Astrocyte (in vitro differentiated cells and primary cell): ENCODE measurements at regions not wholly inside any gene's neighbourhood (a gene's known extent, or its start where the extent isn't known, plus 50 kb on each side); places are given as distances from the start of the nearest gene placed in this dataset.

ENCODE experiments used
- DNase-seq: peaks from one replicate; pipeline ENCODE4 v3.0.0-alpha.2; 2010; ENCODE audit warnings: low read depth
- FAIRE-seq: peaks from 2 replicates; lab custom pipeline; 2011; peaks lifted over from hg19 to GRCh38; lab: Jason Lieb, UNC
- H2AFZ ChIP-seq: 2 replicates; pipeline ENCODE4 v1.6.0; 2012; ENCODE audit warnings: low read depth, low read length, inconsistent platforms
- H3K27ac ChIP-seq: 2 replicates; pipeline ENCODE4 v1.5.1; 2011; ENCODE audit warnings: low read depth, low read length, inconsistent platforms
- H3K27me3 ChIP-seq: 2 replicates; pipeline ENCODE4 v1.6.0; 2011; ENCODE audit warnings: low read length, inconsistent platforms; ENCODE audit not compliant: insufficient read depth
- H3K36me3 ChIP-seq: 2 replicates; pipeline ENCODE4 v1.5.1; 2011; ENCODE audit warnings: low read length, inconsistent platforms; ENCODE audit not compliant: insufficient read depth
- H3K4me1 ChIP-seq: 2 replicates; pipeline ENCODE4 v1.5.1; 2011; ENCODE audit warnings: low read length, inconsistent platforms; ENCODE audit not compliant: insufficient read depth
- H3K4me2 ChIP-seq: 2 replicates; pipeline ENCODE4 v1.6.0; 2012; ENCODE audit warnings: low read length, inconsistent platforms
- H3K4me3 ChIP-seq: 2 replicates; pipeline ENCODE4 v1.5.1; 2011; ENCODE audit warnings: low read depth, mild to moderate bottlenecking, low read length, inconsistent platforms; ENCODE audit not compliant: insufficient read depth
- H3K79me2 ChIP-seq: 2 replicates; pipeline ENCODE4 v1.6.0; 2012; ENCODE audit warnings: mild to moderate bottlenecking, low read length, inconsistent platforms; ENCODE audit not compliant: insufficient read depth
- H3K9ac ChIP-seq: 2 replicates; pipeline ENCODE4 v1.6.0; 2012; ENCODE audit warnings: mild to moderate bottlenecking, low read length, inconsistent platforms
- H3K9me3 ChIP-seq: 2 replicates; pipeline ENCODE4 v1.5.1; 2012; ENCODE audit warnings: low read depth, mild to moderate bottlenecking, low read length, inconsistent platforms; ENCODE audit not compliant: insufficient read depth
- H4K20me1 ChIP-seq: 2 replicates; pipeline ENCODE4 v1.6.0; 2012; ENCODE audit warnings: low read length, inconsistent platforms; ENCODE audit not compliant: insufficient read depth
- H3K27ac Mint-ChIP-seq: one replicate; pipeline ENCODE4 v1.8.0; 2021; ENCODE audit warnings: mild to moderate bottlenecking, mixed read lengths; ENCODE audit not compliant: unreplicated experiment
- H3K27me3 Mint-ChIP-seq: one replicate; pipeline ENCODE4 v1.8.0; 2021; ENCODE audit warnings: low read depth, mixed read lengths; ENCODE audit not compliant: unreplicated experiment
- H3K36me3 Mint-ChIP-seq: one replicate; pipeline ENCODE4 v1.8.0; 2021; ENCODE audit warnings: low read depth, mixed read lengths; ENCODE audit not compliant: unreplicated experiment
- H3K4me1 Mint-ChIP-seq: one replicate; pipeline ENCODE4 v1.8.0; 2021; ENCODE audit warnings: low read depth, mixed read lengths; ENCODE audit not compliant: unreplicated experiment
- H3K4me3 Mint-ChIP-seq: one replicate; pipeline ENCODE4 v1.8.0; 2021; ENCODE audit warnings: mild to moderate bottlenecking, moderate library complexity, mixed read lengths; ENCODE audit not compliant: unreplicated experiment
- H3K9me3 Mint-ChIP-seq: one replicate; pipeline ENCODE4 v1.8.0; 2021; ENCODE audit warnings: mild to moderate bottlenecking, mixed read lengths; ENCODE audit not compliant: unreplicated experiment
- EZH2 ChIP-seq: IDR thresholded peaks from 2 replicates; pipeline ENCODE4 v1.6.1; 2012; ENCODE audit warnings: mild to moderate bottlenecking, low read length, inconsistent platforms; ENCODE audit not compliant: insufficient read depth
- TF ChIP-seq, protein P1 (sequence below): IDR thresholded peaks from 2 replicates; pipeline ENCODE4 v1.5.1; 2011; ENCODE audit warnings: low read depth, mild to moderate bottlenecking, inconsistent platforms, low read length, moderate library complexity; ENCODE audit not compliant: insufficient read depth

DNA sequence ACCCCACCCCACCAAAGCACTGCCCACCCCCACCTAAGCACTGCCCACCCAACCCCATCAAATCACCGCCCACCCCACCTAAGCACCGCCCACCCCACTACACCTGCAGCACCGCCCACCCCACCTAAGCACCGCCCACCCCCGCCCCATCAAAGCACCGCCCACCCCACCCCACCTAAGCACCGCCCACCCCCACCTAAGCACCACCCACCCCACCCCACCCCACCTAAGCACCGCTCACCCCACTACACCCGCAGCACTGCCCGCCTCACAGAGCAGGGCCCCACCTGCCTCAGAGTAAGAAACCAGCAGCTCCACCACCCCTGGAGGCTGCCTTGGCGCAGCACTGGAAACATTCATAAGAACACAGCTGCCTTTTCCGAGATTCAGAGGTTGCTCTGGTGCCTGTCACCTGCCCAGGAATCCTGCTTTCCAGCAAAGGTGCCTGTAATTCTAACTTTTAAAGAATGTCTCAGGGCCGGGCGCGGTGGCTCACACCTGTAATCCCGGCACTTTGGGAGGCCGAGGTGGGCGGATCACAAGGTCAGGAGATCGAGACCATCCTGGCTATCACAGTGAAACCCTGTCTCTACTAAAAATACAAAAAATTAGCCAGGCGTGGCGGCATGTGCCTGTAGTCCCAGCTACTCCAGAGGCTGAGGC lies 148.2 kb downstream of the BMP7 start:
- Mint-ChIP-seq H3K4me1 (no peaks in the 10 kb centered on the region), H3K4me3 (no peak overlapping the region), H3K27ac (no peak overlapping the region), H3K27me3 (peaks cover 37% of the 10 kb centered on the region), H3K36me3 (peaks cover 11% of the 10 kb centered on the region), H3K9me3 (peaks cover 32% of the 10 kb centered on the region)
- Histone ChIP-seq H3K9me3 (no peaks in the 10 kb centered on the region), H3K79me2 (no peaks in the 10 kb centered on the region), H3K9ac (no peak overlapping the region), H3K4me1 (no peaks in the 10 kb centered on the region), H3K4me2 (no peak overlapping the region), H3K4me3 (no peak overlapping the region), H2AFZ (no peak overlapping the region), H3K27me3 (peaks cover 5% of the 10 kb centered on the region), H3K36me3 (no peaks in the 10 kb centered on the region), H3K27ac (no peak overlapping the region), H4K20me1 (no peaks in the 10 kb centered on the region)
- no peak for DNase-seq
- FAIRE-seq = no peak
- TF ChIP-seq, protein P1, sequence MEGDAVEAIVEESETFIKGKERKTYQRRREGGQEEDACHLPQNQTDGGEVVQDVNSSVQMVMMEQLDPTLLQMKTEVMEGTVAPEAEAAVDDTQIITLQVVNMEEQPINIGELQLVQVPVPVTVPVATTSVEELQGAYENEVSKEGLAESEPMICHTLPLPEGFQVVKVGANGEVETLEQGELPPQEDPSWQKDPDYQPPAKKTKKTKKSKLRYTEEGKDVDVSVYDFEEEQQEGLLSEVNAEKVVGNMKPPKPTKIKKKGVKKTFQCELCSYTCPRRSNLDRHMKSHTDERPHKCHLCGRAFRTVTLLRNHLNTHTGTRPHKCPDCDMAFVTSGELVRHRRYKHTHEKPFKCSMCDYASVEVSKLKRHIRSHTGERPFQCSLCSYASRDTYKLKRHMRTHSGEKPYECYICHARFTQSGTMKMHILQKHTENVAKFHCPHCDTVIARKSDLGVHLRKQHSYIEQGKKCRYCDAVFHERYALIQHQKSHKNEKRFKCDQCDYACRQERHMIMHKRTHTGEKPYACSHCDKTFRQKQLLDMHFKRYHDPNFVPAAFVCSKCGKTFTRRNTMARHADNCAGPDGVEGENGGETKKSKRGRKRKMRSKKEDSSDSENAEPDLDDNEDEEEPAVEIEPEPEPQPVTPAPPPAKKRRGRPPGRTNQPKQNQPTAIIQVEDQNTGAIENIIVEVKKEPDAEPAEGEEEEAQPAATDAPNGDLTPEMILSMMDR = no peak
- TF ChIP-seq EZH2 = no peak
